ENCODE measurements at regions not wholly inside any gene's neighbourhood (a gene's known extent, or its start where the extent isn't known, plus 50 kb on each side); places are given as distances from the start of the nearest gene placed in this dataset.

- H3K9me3 ChIP-seq, result no peaks in the 10 kb centered on the region
- no peak overlapping the region for H3K4me3 ChIP-seq (ENCODE audit: low read depth, low read length)
- no peak for TF ChIP-seq CTCF (IDR thresholded peaks at IDR 0.05; ENCODE audit: low read depth, low read length)
- H3K36me3 ChIP-seq, result no peaks in the 10 kb centered on the region
- no peak for DNase-seq
- H3K4me1 ChIP-seq, result no peaks in the 10 kb centered on the region
- H3K27me3 ChIP-seq, result no peaks in the 10 kb centered on the region
These were observed 494.8 kb upstream of the NRXN1 start for GRCh38 chr2:51526766-51527165.

GRCh38 chr2:51516667-51517066 lies 484.7 kb upstream of the NRXN1 start:
- DNase-seq, result no peak
- no peaks in the 10 kb centered on the region for H3K27me3 ChIP-seq
- H3K4me1 ChIP-seq, result no peaks in the 10 kb centered on the region
- TF ChIP-seq CTCF (IDR thresholded peaks at IDR 0.05; ENCODE audit: low read depth, low read length), result no peak
- no peak overlapping the region for H3K4me3 ChIP-seq (ENCODE audit: low read depth, low read length)
- no peaks in the 10 kb centered on the region for H3K9me3 ChIP-seq
- H3K36me3 ChIP-seq, result no peaks in the 10 kb centered on the region

GRCh38 chr2:51511002-51511401 lies 479.1 kb upstream of the NRXN1 start:
- H3K36me3 ChIP-seq, result no peaks in the 10 kb centered on the region
- no peaks in the 10 kb centered on the region for H3K9me3 ChIP-seq
- no peak for DNase-seq
- H3K4me1 ChIP-seq, result no peaks in the 10 kb centered on the region
- H3K4me3 ChIP-seq (ENCODE audit: low read depth, low read length), result no peak overlapping the region
- TF ChIP-seq CTCF (IDR thresholded peaks at IDR 0.05; ENCODE audit: low read depth, low read length), result no peak
- no peaks in the 10 kb centered on the region for H3K27me3 ChIP-seq

GRCh38 chr2:51510303-51510702 lies 478.4 kb upstream of the NRXN1 start:
- Histone ChIP-seq H3K36me3 (no peaks in the 10 kb centered on the region), H3K4me3 (ENCODE audit: low read depth, low read length) (no peak overlapping the region), H3K4me1 (no peaks in the 10 kb centered on the region), H3K27me3 (no peaks in the 10 kb centered on the region), H3K9me3 (no peaks in the 10 kb centered on the region)
- no peak for DNase-seq
- TF ChIP-seq CTCF (IDR thresholded peaks at IDR 0.05; ENCODE audit: low read depth, low read length), result no peak

GRCh38 chr2:51505533-51505932 lies 473.6 kb upstream of the NRXN1 start:
- Histone ChIP-seq H3K4me1 (no peaks in the 10 kb centered on the region), H3K9me3 (no peaks in the 10 kb centered on the region), H3K4me3 (ENCODE audit: low read depth, low read length) (no peak overlapping the region), H3K27me3 (no peaks in the 10 kb centered on the region), H3K36me3 (no peaks in the 10 kb centered on the region)
- no peak for DNase-seq
- TF ChIP-seq CTCF (IDR thresholded peaks at IDR 0.05; ENCODE audit: low read depth, low read length), result no peak

GRCh38 chr2:51490576-51491234 lies 458.8 kb upstream of the NRXN1 start:
- TF ChIP-seq CTCF (IDR thresholded peaks at IDR 0.05; ENCODE audit: low read depth, low read length), result no peak
- Histone ChIP-seq H3K4me1 (no peaks in the 10 kb centered on the region; the same call in 1 of the 2 replicates), H3K4me3 (ENCODE audit: low read depth, low read length) (no peak overlapping the region), H3K27me3 (no peaks in the 10 kb centered on the region), H3K9me3 (no peaks in the 10 kb centered on the region), H3K36me3 (no peaks in the 10 kb centered on the region)
- DNase-seq, result peak; percentile 65

All from BE2C (cell line).